Body of pancreas (tissue), 4 donors: ENCODE measurements at regions not wholly inside any gene's neighbourhood (a gene's known extent, or its start where the extent isn't known, plus 50 kb on each side); places are given as distances from the start of the nearest gene placed in this dataset.

Source experiments
- CTCF ChIP-seq, 7 experiments: fragments of 450-650 bp in 4 of 7; fragments of 200-600 bp in 3 of 7; sonication (generic) in 3 of 7; IDR thresholded peaks; one replicate each; pipeline ENCODE4 v1.5.1; 2016 to 2019; ENCODE audit warnings: antibody characterized with exemption in 7 of 7
- POLR2A ChIP-seq, 3 donors: fragments of 450-650 bp; IDR thresholded peaks; one replicate each; pipeline ENCODE4 v1.6.1; 2016; ENCODE audit warnings: antibody characterized with exemption in 3 of 3, mild to moderate bottlenecking in 2 of 3

GRCh38 chr18:41666231-41666630 is 288.8 kb upstream of the PIK3C3 start:
- no peak for TF ChIP-seq CTCF (IDR thresholded peaks at IDR 0.05)
- TF ChIP-seq POLR2A (IDR thresholded peaks at IDR 0.05) = no peak
